Body of pancreas (tissue), 4 donors: ENCODE measurements at regions not wholly inside any gene's neighbourhood (a gene's known extent, or its start where the extent isn't known, plus 50 kb on each side); places are given as distances from the start of the nearest gene placed in this dataset.

Experiments used
- ATAC-seq: fragments of 150-250 bp; one replicate; pipeline ENCODE4 v1.9.1; 2016
- DNase-seq, 4 donors: peaks; one replicate each; pipeline ENCODE4 v3.0.0-alpha.2; 2019
- H3K27ac ChIP-seq, 4 donors: fragments of 200-600 bp; sonication (generic); 1 replicate in 3 of 4; 2 replicates in 1 of 4; pipeline versions ENCODE4 v1.5.1 to v1.6.1; 2016 to 2019; ENCODE audit warnings: mild to moderate bottlenecking in 1 of 4, mixed read lengths in 1 of 4, moderate library complexity in 1 of 4
- H3K27me3 ChIP-seq, 2 donors: fragments of 200-600 bp; sonication (generic); one replicate each; pipeline ENCODE4 v1.6.0; 2016; ENCODE audit warnings: mild to moderate bottlenecking in 1 of 2
- H3K36me3 ChIP-seq, 2 donors: fragments of 200-600 bp; sonication (generic); replicated peaks in 1 of 2; 2 replicates each; pipeline ENCODE4 v1.5.1; 2016; ENCODE audit warnings: low read depth in 2 of 2; ENCODE audit not compliant: insufficient read depth in 1 of 2
- H3K4me1 ChIP-seq: fragments of 200-600 bp; sonication (generic); one replicate; pipeline ENCODE4 v1.6.0; 2016
- H3K4me3 ChIP-seq, 2 donors: fragments of 200-600 bp; sonication (generic); 1 replicate in 1 of 2; 2 replicates in 1 of 2; pipeline ENCODE4 v1.5.1; 2016 to 2019
- H3K9me3 ChIP-seq, 3 donors: fragments of 200-600 bp; sonication (generic); 1 replicate in 2 of 3; 2 replicates in 1 of 3; pipeline ENCODE4 v1.5.1; 2016
- POLR2A ChIP-seq, 3 donors: fragments of 450-650 bp; IDR thresholded peaks; one replicate each; pipeline ENCODE4 v1.6.1; 2016; ENCODE audit warnings: antibody characterized with exemption in 3 of 3, mild to moderate bottlenecking in 2 of 3
- WGBS, 2 donors: methylation state at CpG; one replicate each; pipeline ENCODE4 v1.1.5; 2017; 5-methylcytosine and 5-hydroxymethylcytosine counted together
- intact Hi-C: fragments of 100-400 bp; cut with DNase I; formaldehyde crosslinking; loops from one replicate; pipeline ENCODE4 v1.15.1; 2023
- TF ChIP-seq, protein P1 (sequence below), 7 experiments: fragments of 450-650 bp in 4 of 7; fragments of 200-600 bp in 3 of 7; sonication (generic) in 3 of 7; IDR thresholded peaks; one replicate each; pipeline ENCODE4 v1.5.1; 2016 to 2019; ENCODE audit warnings: antibody characterized with exemption in 7 of 7

DNA sequence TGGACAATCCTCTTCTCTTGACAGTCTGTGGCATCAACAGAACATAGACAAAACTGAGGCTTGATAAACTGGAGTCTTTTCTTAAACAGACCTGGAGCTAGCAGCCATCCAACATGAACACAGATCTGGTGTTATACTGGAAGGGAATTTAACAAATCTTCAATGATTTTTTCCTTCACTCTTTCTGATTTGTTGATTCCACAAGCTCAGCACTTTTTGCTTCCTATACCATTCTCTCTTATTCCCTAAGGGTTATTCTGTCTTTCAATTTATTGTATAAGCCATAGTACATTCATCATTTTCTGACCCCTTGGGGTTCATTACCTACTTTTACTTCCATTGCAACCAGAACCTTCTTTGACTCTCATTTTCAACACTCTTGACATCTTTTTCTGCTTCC is 1255.6 kb downstream of the NLGN4Y start:
- Histone ChIP-seq H3K4me3 (no peak overlapping the region), H3K27me3 (no peaks in the 10 kb centered on the region), H3K27ac (no peak overlapping the region), H3K4me1 (no peaks in the 10 kb centered on the region), H3K9me3 (no peaks in the 10 kb centered on the region), H3K36me3 (no peaks in the 10 kb centered on the region)
- no peak for ATAC-seq
- intact Hi-C loops: no loop called here
- DNase-seq: no peak
- TF ChIP-seq POLR2A (IDR thresholded peaks at IDR 0.05): no peak
- TF ChIP-seq, protein P1, sequence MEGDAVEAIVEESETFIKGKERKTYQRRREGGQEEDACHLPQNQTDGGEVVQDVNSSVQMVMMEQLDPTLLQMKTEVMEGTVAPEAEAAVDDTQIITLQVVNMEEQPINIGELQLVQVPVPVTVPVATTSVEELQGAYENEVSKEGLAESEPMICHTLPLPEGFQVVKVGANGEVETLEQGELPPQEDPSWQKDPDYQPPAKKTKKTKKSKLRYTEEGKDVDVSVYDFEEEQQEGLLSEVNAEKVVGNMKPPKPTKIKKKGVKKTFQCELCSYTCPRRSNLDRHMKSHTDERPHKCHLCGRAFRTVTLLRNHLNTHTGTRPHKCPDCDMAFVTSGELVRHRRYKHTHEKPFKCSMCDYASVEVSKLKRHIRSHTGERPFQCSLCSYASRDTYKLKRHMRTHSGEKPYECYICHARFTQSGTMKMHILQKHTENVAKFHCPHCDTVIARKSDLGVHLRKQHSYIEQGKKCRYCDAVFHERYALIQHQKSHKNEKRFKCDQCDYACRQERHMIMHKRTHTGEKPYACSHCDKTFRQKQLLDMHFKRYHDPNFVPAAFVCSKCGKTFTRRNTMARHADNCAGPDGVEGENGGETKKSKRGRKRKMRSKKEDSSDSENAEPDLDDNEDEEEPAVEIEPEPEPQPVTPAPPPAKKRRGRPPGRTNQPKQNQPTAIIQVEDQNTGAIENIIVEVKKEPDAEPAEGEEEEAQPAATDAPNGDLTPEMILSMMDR (IDR thresholded peaks at IDR 0.05): no peak

DNA sequence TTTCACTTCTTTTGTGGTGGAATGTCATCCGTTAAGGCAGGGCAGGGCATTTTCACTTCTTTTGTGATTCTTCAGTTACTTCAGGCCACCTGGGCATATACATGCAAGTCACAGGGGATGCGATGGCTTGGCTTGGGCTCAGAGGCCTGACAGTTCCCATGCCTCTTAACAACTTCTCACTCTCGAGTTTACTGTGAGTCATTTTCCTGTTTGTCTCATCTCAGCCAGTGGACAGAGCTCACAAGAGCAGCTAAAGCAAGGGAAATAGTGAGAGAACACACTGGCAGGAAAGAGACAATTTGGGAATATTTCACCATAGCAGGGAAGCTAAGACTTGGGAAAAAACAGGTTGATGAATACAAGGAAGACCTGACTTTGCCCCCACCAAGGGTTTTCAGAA is 1275.7 kb downstream of the NLGN4Y start:
- no peaks in the 10 kb centered on the region for H3K4me1 ChIP-seq
- WGBS, 2 donors: 10 to 43% methylated on average over 2 to 3 of the region's 3 CpGs
- no peak overlapping the region for H3K4me3 ChIP-seq
- H3K27ac ChIP-seq: no peak overlapping the region
- ATAC-seq (no peak), DNase-seq (no peak)
- H3K27me3 ChIP-seq: no peaks in the 10 kb centered on the region
- TF ChIP-seq, protein P1 (IDR thresholded peaks at IDR 0.05): no peak
- TF ChIP-seq POLR2A (IDR thresholded peaks at IDR 0.05): no peak
- H3K36me3 ChIP-seq: no peaks in the 10 kb centered on the region
- no peaks in the 10 kb centered on the region for H3K9me3 ChIP-seq
- intact Hi-C loops: no loop called here

DNA sequence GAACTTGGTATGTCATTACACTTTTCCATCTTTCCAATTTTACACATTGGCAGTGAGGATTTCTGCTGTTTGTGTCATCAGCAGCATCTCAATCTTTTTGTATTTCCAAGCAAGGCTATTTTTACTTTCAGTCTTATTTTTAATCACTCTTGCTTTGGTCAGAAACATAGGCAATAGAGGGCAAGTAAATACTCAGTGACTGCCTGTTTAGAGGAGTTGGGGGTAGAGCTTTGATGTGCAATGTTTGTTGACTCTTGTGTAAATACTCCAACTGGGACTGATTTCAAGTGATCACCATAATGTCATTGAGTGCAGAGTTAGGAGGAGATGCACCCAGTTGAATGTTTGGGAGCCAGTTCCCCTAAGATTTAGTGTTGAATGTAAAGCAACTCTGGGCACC is 1281.7 kb downstream of the NLGN4Y start:
- intact Hi-C loops: no loop called here
- no peaks in the 10 kb centered on the region for H3K27me3 ChIP-seq
- DNase-seq: no peak
- no peaks in the 10 kb centered on the region for H3K4me1 ChIP-seq
- H3K9me3 ChIP-seq: no peaks in the 10 kb centered on the region
- H3K27ac ChIP-seq: no peak overlapping the region
- H3K4me3 ChIP-seq: no peak overlapping the region
- no peaks in the 10 kb centered on the region for H3K36me3 ChIP-seq
- TF ChIP-seq, protein P1 (IDR thresholded peaks at IDR 0.05): no peak
- no peak for TF ChIP-seq POLR2A (IDR thresholded peaks at IDR 0.05)
- no peak for ATAC-seq

DNA sequence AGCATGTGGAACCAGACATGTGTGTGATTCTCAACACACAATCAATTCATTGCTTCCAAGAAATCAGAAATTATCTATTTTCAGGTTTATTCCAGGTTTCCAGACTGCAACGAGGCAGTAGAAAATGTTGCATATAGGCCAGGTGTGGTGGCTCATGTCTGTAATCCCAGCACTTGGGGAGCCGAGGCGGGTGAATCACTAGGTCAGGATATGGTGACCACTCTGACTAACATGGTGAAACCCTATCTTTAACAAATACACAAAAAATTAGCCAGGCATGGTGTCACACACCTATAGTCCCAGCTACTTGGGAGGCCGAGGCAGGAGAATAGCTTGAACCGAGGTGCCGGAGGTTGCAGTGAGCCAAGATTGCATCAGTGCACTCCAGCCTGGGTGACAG is 1289.9 kb downstream of the NLGN4Y start:
- intact Hi-C loops: no loop called here
- no peak for TF ChIP-seq POLR2A (IDR thresholded peaks at IDR 0.05)
- TF ChIP-seq, protein P1 (IDR thresholded peaks at IDR 0.05): no peak
- Histone ChIP-seq H3K27ac (no peak overlapping the region), H3K27me3 (no peaks in the 10 kb centered on the region), H3K4me3 (no peak overlapping the region), H3K9me3 (no peaks in the 10 kb centered on the region), H3K36me3 (no peaks in the 10 kb centered on the region), H3K4me1 (no peaks in the 10 kb centered on the region)
- ATAC-seq (no peak), DNase-seq (no peak)
- 66 to 80% methylated on average over 4 to 5 of the region's 6 CpGs for WGBS, 2 donors
